ENCODE measurements at regions not wholly inside any gene's neighbourhood (a gene's known extent, or its start where the extent isn't known, plus 50 kb on each side); places are given as distances from the start of the nearest gene placed in this dataset.

GRCh38 chr2:183868153-183868552 lies 730.2 kb upstream of the ZNF804A start (continued):
- no peak for TF ChIP-seq E2F6 (IDR thresholded peaks at IDR 0.05; ENCODE audit: borderline replicate concordance in 1 of 2, extremely low read depth in 1 of 2, insufficient read depth in 1 of 2, insufficient read length in 1 of 2, low read depth in 1 of 2, low read length in 1 of 2, poor library complexity in 1 of 2, severe bottlenecking in 1 of 2)
- no peak for TF ChIP-seq ZMIZ1 (IDR thresholded peaks at IDR 0.05; ENCODE audit: low read depth in 2 of 2, low read length in 2 of 2)
- no peak for TF ChIP-seq NFE2L1 (tag; IDR thresholded peaks at IDR 0.05; ENCODE audit: borderline replicate concordance, low read depth)
- no peak for TF ChIP-seq RBBP5 (IDR thresholded peaks at IDR 0.05; ENCODE audit: borderline replicate concordance, insufficient read depth, low read length, poor library complexity, severe bottlenecking)
- no peak for TF ChIP-seq ARID1B (IDR thresholded peaks at IDR 0.05)
- no peak for TF ChIP-seq ZNF408 (CRISPR knock-in tag; IDR thresholded peaks at IDR 0.05; ENCODE audit: low read depth)
- TF ChIP-seq, protein P1, sequence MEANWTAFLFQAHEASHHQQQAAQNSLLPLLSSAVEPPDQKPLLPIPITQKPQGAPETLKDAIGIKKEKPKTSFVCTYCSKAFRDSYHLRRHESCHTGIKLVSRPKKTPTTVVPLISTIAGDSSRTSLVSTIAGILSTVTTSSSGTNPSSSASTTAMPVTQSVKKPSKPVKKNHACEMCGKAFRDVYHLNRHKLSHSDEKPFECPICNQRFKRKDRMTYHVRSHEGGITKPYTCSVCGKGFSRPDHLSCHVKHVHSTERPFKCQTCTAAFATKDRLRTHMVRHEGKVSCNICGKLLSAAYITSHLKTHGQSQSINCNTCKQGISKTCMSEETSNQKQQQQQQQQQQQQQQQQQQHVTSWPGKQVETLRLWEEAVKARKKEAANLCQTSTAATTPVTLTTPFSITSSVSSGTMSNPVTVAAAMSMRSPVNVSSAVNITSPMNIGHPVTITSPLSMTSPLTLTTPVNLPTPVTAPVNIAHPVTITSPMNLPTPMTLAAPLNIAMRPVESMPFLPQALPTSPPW (CRISPR knock-in tag; IDR thresholded peaks at IDR 0.05) = no peak
- TF ChIP-seq CBX5 (IDR thresholded peaks at IDR 0.05; ENCODE audit: borderline replicate concordance, low read depth) = no peak
